Nephron (organoid): ENCODE measurements at regions not wholly inside any gene's neighbourhood (a gene's known extent, or its start where the extent isn't known, plus 50 kb on each side); places are given as distances from the start of the nearest gene placed in this dataset.

ENCODE experiments used
- H3K27ac Mint-ChIP-seq, 3 experiments: 2 replicates each; pipeline ENCODE4 v1.8.0; 2020; ENCODE audit warnings: mixed read lengths in 3 of 3, mild to moderate bottlenecking in 2 of 3, moderate library complexity in 1 of 3
- H3K27me3 Mint-ChIP-seq: 2 replicates; pipeline ENCODE4 v1.8.0; 2021; ENCODE audit warnings: low read depth, mild to moderate bottlenecking, moderate library complexity, mixed read lengths
- H3K36me3 Mint-ChIP-seq: 2 replicates; pipeline ENCODE4 v1.8.0; 2020; ENCODE audit warnings: low read depth, mixed read lengths
- H3K4me1 Mint-ChIP-seq: 2 replicates; pipeline ENCODE4 v1.8.0; 2020; ENCODE audit warnings: mixed read lengths
- H3K4me3 Mint-ChIP-seq, 3 experiments: 2 replicates each; pipeline ENCODE4 v1.8.0; 2020; ENCODE audit warnings: mild to moderate bottlenecking in 3 of 3, mixed read lengths in 3 of 3, moderate library complexity in 2 of 3
- H3K9me3 Mint-ChIP-seq: 2 replicates; pipeline ENCODE4 v1.8.0; 2020; ENCODE audit warnings: mixed read lengths
- CTCF ChIP-seq, 3 experiments: fragments of 200-600 bp; sonication (generic); IDR thresholded peaks; one replicate each; pipeline ENCODE4 v1.5.0; 2021; ENCODE audit warnings: antibody characterized with exemption in 3 of 3; ENCODE audit not compliant: unreplicated experiment in 3 of 3

DNA sequence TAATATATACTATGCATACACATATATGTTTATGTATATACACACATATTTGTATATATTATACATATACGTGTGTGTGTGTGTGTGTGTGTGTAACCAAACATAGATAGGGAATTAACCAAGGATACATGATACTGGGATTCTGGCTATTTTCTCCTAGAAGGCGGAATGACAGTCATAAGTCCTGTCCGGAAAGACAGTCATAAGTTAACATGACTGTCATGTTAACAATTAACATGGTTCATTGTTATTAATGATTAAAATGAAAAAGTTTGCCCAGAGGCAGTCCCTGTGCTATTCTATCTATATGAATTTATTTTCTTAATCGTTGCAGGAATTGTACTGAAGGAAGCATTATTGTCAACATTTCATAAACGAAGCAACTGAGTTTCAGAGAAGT lies 450.7 kb upstream of the NXPH2 start:
- Mint-ChIP-seq H3K4me3 (no peak overlapping the region), H3K27me3 (no peaks in the 10 kb centered on the region), H3K36me3 (no peaks in the 10 kb centered on the region), H3K4me1 (no peaks in the 10 kb centered on the region), H3K27ac (no peak overlapping the region), H3K9me3 (no peaks in the 10 kb centered on the region)
- TF ChIP-seq CTCF (IDR thresholded peaks at IDR 0.05; ENCODE audit: unreplicated experiment in 3 of 3) = no peak

DNA sequence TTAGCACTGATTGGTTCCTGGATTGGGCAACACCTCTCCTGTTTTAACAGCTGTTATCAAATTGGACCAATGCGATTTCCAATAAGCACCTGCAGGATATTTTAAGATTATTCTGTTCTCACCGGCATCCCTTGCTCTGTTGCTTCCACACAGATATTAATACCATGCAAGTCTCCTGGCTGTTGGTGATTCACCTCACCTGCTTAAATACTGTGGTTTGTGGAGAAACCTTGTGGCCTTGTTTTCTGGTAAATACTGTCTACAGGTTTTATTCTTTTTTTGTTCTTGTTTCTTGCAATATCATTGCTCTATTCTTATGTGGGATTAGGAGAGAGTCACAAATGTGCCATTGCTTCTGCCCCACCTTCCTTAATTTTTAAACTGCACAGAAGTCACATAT lies 448.1 kb upstream of the NXPH2 start:
- no peak for TF ChIP-seq CTCF (IDR thresholded peaks at IDR 0.05; ENCODE audit: unreplicated experiment in 3 of 3)
- Mint-ChIP-seq H3K36me3 (no peaks in the 10 kb centered on the region), H3K27me3 (no peaks in the 10 kb centered on the region), H3K9me3 (no peaks in the 10 kb centered on the region), H3K27ac (no peak overlapping the region), H3K4me3 (no peak overlapping the region), H3K4me1 (no peaks in the 10 kb centered on the region)

DNA sequence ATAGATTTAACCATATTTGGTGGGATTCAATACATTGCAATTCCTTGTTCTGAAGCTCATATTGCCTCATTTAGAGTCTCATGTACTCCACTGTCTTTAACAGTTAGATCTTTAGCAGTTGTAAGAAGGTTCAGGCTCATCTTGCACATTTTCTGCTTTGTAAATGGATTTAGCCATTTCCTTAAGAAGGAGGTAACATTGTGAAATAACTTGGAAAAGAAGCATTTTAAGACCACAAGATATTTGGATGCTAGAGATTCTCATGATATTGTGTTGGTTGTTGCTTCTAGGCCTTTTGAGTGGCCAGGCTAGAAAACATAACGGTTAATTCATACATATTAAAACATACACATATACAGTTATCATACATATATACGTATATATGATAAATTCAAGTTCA lies 445.8 kb upstream of the NXPH2 start:
- H3K4me1 Mint-ChIP-seq = no peaks in the 10 kb centered on the region
- no peak for TF ChIP-seq CTCF (IDR thresholded peaks at IDR 0.05; ENCODE audit: unreplicated experiment in 3 of 3)
- no peak overlapping the region for H3K4me3 Mint-ChIP-seq
- H3K27ac Mint-ChIP-seq = no peak overlapping the region
- H3K27me3 Mint-ChIP-seq = no peaks in the 10 kb centered on the region
- H3K9me3 Mint-ChIP-seq = no peaks in the 10 kb centered on the region
- no peaks in the 10 kb centered on the region for H3K36me3 Mint-ChIP-seq

- H3K36me3 Mint-ChIP-seq = no peaks in the 10 kb centered on the region
- no peak overlapping the region for H3K27ac Mint-ChIP-seq
- no peak for TF ChIP-seq CTCF (IDR thresholded peaks at IDR 0.05; ENCODE audit: unreplicated experiment in 3 of 3)
- H3K4me1 Mint-ChIP-seq = no peaks in the 10 kb centered on the region
- H3K27me3 Mint-ChIP-seq = no peaks in the 10 kb centered on the region
- H3K9me3 Mint-ChIP-seq = no peaks in the 10 kb centered on the region
- no peak overlapping the region for H3K4me3 Mint-ChIP-seq
These were observed 438.0 kb upstream of the NXPH2 start for GRCh38 chr2:139218181-139218580.

- Mint-ChIP-seq H3K27me3 (no peaks in the 10 kb centered on the region), H3K36me3 (no peaks in the 10 kb centered on the region), H3K4me1 (no peaks in the 10 kb centered on the region), H3K27ac (no peak overlapping the region), H3K4me3 (no peak overlapping the region), H3K9me3 (no peaks in the 10 kb centered on the region)
- no peak for TF ChIP-seq CTCF (IDR thresholded peaks at IDR 0.05; ENCODE audit: unreplicated experiment in 3 of 3)
These were observed 437.5 kb upstream of the NXPH2 start for GRCh38 chr2:139217641-139218040.

- Mint-ChIP-seq H3K9me3 (no peaks in the 10 kb centered on the region), H3K4me3 (no peak overlapping the region), H3K27me3 (no peaks in the 10 kb centered on the region), H3K4me1 (no peaks in the 10 kb centered on the region), H3K27ac (no peak overlapping the region), H3K36me3 (no peaks in the 10 kb centered on the region)
- TF ChIP-seq CTCF (IDR thresholded peaks at IDR 0.05; ENCODE audit: unreplicated experiment in 3 of 3) = no peak
These were observed 436.2 kb upstream of the NXPH2 start for GRCh38 chr2:139216435-139216834.
